ENCODE measurements at regions not wholly inside any gene's neighbourhood (a gene's known extent, or its start where the extent isn't known, plus 50 kb on each side); places are given as distances from the start of the nearest gene placed in this dataset.

GRCh38 chr5:174427304-174427703, 297.1 kb upstream of the MSX2 start:
- CTCF ChIA-PET (ENCODE audit: partially characterized antibody): interaction anchor here (0.8 to 1.7 kb wide), 3 partner anchors 13 to 87 kb away, joined by 3 to 6 read pairs (median 4); no protein-coding TSS in a partner anchor
- H3K18ac ChIP-seq (ENCODE audit: extremely low read depth, low read length): no peak overlapping the region
- no peak overlapping the region for H2BK5ac ChIP-seq (ENCODE audit: low read depth, low read length)
- H3K56ac ChIP-seq (replicated peaks; ENCODE audit: insufficient read length, low read depth, low read length): no peak overlapping the region
- POLR2A ChIA-PET (ENCODE audit: partially characterized antibody): no interaction called here
- H3K23ac ChIP-seq (ENCODE audit: insufficient read length): no peak overlapping the region
- FAIRE-seq: no peak
- H2AFZ ChIP-seq (ENCODE audit: low read length): no peak overlapping the region
- no peak overlapping the region for H3K14ac ChIP-seq (ENCODE audit: insufficient read length)
- H4K91ac ChIP-seq (replicated peaks; ENCODE audit: insufficient read length, low read length): no peak overlapping the region
- DNase-seq (ENCODE audit: low read depth in 1 of 2, low spot score in 2 of 2): no peak
- H2BK20ac ChIP-seq (ENCODE audit: low read length): no peak overlapping the region
- 85% methylated on average over 5 of the region's 5 CpGs; no CpG with 5 or more reads in 1 of the 2 experiments for WGBS, 2 experiments (ENCODE audit: extremely low coverage in 1 of 2, insufficient coverage in 1 of 2, insufficient read length in 1 of 2, insufficient replicate concordance in 2 of 2, low coverage in 1 of 2, low lambda C conversion rate in 2 of 2, missing lambda C conversion rate in 1 of 2)
- no peak overlapping the region for H3K4me2 ChIP-seq (ENCODE audit: insufficient read depth in 1 of 2, low read depth in 2 of 2, low read length in 2 of 2)
- H4K8ac ChIP-seq (ENCODE audit: extremely low read depth, insufficient read depth, low read length): no peak overlapping the region
- H3K4ac ChIP-seq (replicated peaks; ENCODE audit: insufficient read length, low read depth, low read length): no peak overlapping the region
- no peaks in the 10 kb centered on the region for H3K79me1 ChIP-seq (ENCODE audit: low read depth, low read length)
- no peak overlapping the region for H2BK120ac ChIP-seq (replicated peaks; ENCODE audit: low read depth, low read length)
- H2BK12ac ChIP-seq (ENCODE audit: low read depth, low read length): no peak overlapping the region
- H4K20me1 ChIP-seq (replicated peaks in 1 of 2; ENCODE audit: control insufficient read depth in 1 of 2, insufficient read depth in 2 of 2, low read length in 2 of 2): no peaks in the 10 kb centered on the region
- H3K9me3 ChIP-seq (ENCODE audit: insufficient read depth in 2 of 2, low read depth in 1 of 2, low read length in 1 of 2): no peaks in the 10 kb centered on the region
- no peak overlapping the region for H4K5ac ChIP-seq (ENCODE audit: insufficient read length, low read depth, low read length)
- H3K4me1 ChIP-seq (replicated peaks in 1 of 4; ENCODE audit: control insufficient read depth in 3 of 4, insufficient read depth in 4 of 4, low read length in 3 of 4): no peaks in the 10 kb centered on the region
- H3K36me3 ChIP-seq (ENCODE audit: control insufficient read depth in 2 of 4, insufficient read depth in 4 of 4, low read length in 3 of 4): no peaks in the 10 kb centered on the region
- no peak overlapping the region for H3K27ac ChIP-seq (ENCODE audit: low read depth, low read length)
- H3K4me3 ChIP-seq (ENCODE audit: extremely low read depth in 1 of 4, insufficient read depth in 2 of 4, low read depth in 3 of 4, low read length in 4 of 4): no peak overlapping the region
- no peak overlapping the region for H3K9ac ChIP-seq (replicated peaks in 1 of 4; ENCODE audit: extremely low read depth in 1 of 4, low read depth in 3 of 4, low read length in 3 of 4)
- H3K27me3 ChIP-seq (replicated peaks in 1 of 4; ENCODE audit: control insufficient read depth in 3 of 4, extremely low read depth in 1 of 4, insufficient read depth in 3 of 4, low read length in 3 of 4): no peaks in the 10 kb centered on the region
- H3K23me2 ChIP-seq (ENCODE audit: low read depth, low read length): no peaks in the 10 kb centered on the region
- H2BK15ac ChIP-seq (ENCODE audit: low read length): no peak overlapping the region
- no peaks in the 10 kb centered on the region for H3K79me2 ChIP-seq (ENCODE audit: control insufficient read depth in 1 of 2, insufficient read depth in 2 of 2, low read length in 2 of 2)
- H2AK5ac ChIP-seq (ENCODE audit: low read depth, low read length): no peak overlapping the region
- no peak for TF ChIP-seq CBX8 (IDR thresholded peaks at IDR 0.05; ENCODE audit: borderline replicate concordance, low read depth, low read length)
- TF ChIP-seq SIN3A (conservative IDR thresholded peaks at IDR 0.05 in 1 of 2, IDR thresholded peaks at IDR 0.05 in 1 of 2; ENCODE audit: low read depth in 1 of 2, low read length in 2 of 2): no peak
- TF ChIP-seq RAD21 (IDR thresholded peaks at IDR 0.05 in 1 of 2, conservative IDR thresholded peaks at IDR 0.05 in 1 of 2; ENCODE audit: low read depth in 2 of 2, low read length in 2 of 2): no peak
- TF ChIP-seq TCF12 (IDR thresholded peaks at IDR 0.05; ENCODE audit: low read depth, low read length): no peak
- no peak for TF ChIP-seq RFX5 (IDR thresholded peaks at IDR 0.05; ENCODE audit: borderline replicate concordance, low read depth, low read length)
- no peak for TF ChIP-seq KDM5A (IDR thresholded peaks at IDR 0.05; ENCODE audit: low read length)
- TF ChIP-seq KDM1A (IDR thresholded peaks at IDR 0.05; ENCODE audit: borderline replicate concordance, low read length): no peak
- TF ChIP-seq BCL11A (IDR thresholded peaks at IDR 0.05; ENCODE audit: low read depth in 2 of 2, low read length in 2 of 2): no peak
